ENCODE measurements at regions not wholly inside any gene's neighbourhood (a gene's known extent, or its start where the extent isn't known, plus 50 kb on each side); places are given as distances from the start of the nearest gene placed in this dataset.
"Not testable (repeated sequence)": the region's sequence is repeated elsewhere in the genome, so short reads cannot be mapped to it uniquely, and the experiment has no call there.

- DNase-seq (no peak), ATAC-seq (peak in 1 of 2 donors; percentile 48)
- intact Hi-C loops (cut with DNase I), result no loop called here
These were observed 560.8 kb downstream of the POM121L12 start for GRCh38 chr7:53596230-53596629.

- intact Hi-C loops (cut with DNase I), result no loop called here
- ATAC-seq (no peak), DNase-seq (no peak)
These were observed 564.9 kb downstream of the POM121L12 start for GRCh38 chr7:53600296-53600695.

- no peak for DNase-seq
- ATAC-seq, result no peak
- intact Hi-C loops (cut with DNase I), result no loop called here
These were observed 567.5 kb downstream of the POM121L12 start for GRCh38 chr7:53602817-53603418.

- DNase-seq (no peak), ATAC-seq (no peak)
- intact Hi-C loops (cut with DNase I), result no loop called here
These were observed 568.0 kb downstream of the POM121L12 start for GRCh38 chr7:53603461-53603860.

GRCh38 chr7:53604201-53604600, 568.8 kb downstream of the POM121L12 start:
- intact Hi-C loops (cut with DNase I), result no loop called here
- ATAC-seq, result no peak

GRCh38 chr7:53607961-53608360, 572.5 kb downstream of the POM121L12 start:
- DNase-seq, result no peak
- no peak for ATAC-seq
- intact Hi-C loops (cut with DNase I), result no loop called here

More at GRCh38 chr7:53604201-53604600, 568.8 kb downstream of the POM121L12 start:
- no peak for DNase-seq

GRCh38 chr7:53609185-53609584, 573.8 kb downstream of the POM121L12 start:
- ATAC-seq (no peak), DNase-seq (no peak)
- intact Hi-C loops (cut with DNase I), result no loop called here

- no peak for DNase-seq
- intact Hi-C loops (cut with DNase I), result no loop called here
- ATAC-seq, result no peak
These were observed 575.6 kb downstream of the POM121L12 start for GRCh38 chr7:53611043-53611442.

- no peak for ATAC-seq
- intact Hi-C loops (cut with DNase I), result no loop called here
- DNase-seq, result no peak
These were observed 588.9 kb downstream of the POM121L12 start for GRCh38 chr7:53624356-53624755.

GRCh38 chr7:53628775-53629174, 593.3 kb downstream of the POM121L12 start:
- no peak for ATAC-seq
- intact Hi-C loops (cut with DNase I), result no loop called here
- DNase-seq, result no peak

- DNase-seq; ATAC-seq; intact Hi-C loops (cut with DNase I): not testable (repeated sequence)
These were observed 599.8 kb downstream of the POM121L12 start for GRCh38 chr7:53635251-53635650.

- no peak for ATAC-seq
- DNase-seq, result no peak
- intact Hi-C loops (cut with DNase I), result no loop called here
These were observed 603.1 kb downstream of the POM121L12 start for GRCh38 chr7:53638517-53638916.

GRCh38 chr7:53641091-53641490, 605.7 kb downstream of the POM121L12 start:
- DNase-seq (no peak), ATAC-seq (no peak)
- intact Hi-C loops (cut with DNase I), result no loop called here

- DNase-seq (no peak), ATAC-seq (no peak)
- intact Hi-C loops (cut with DNase I), result no loop called here
These were observed 606.9 kb downstream of the POM121L12 start for GRCh38 chr7:53642361-53642760.

GRCh38 chr7:53642866-53643265, 607.4 kb downstream of the POM121L12 start:
- DNase-seq (no peak), ATAC-seq (no peak)
- intact Hi-C loops (cut with DNase I), result no loop called here

- ATAC-seq (no peak), DNase-seq (no peak)
- intact Hi-C loops (cut with DNase I), result no loop called here
These were observed 621.4 kb downstream of the POM121L12 start for GRCh38 chr7:53656881-53657280.

GRCh38 chr7:53657586-53657985, 622.2 kb downstream of the POM121L12 start:
- ATAC-seq (no peak), DNase-seq (no peak)
- intact Hi-C loops (cut with DNase I), result no loop called here

- ATAC-seq (no peak), DNase-seq (no peak)
- intact Hi-C loops (cut with DNase I), result no loop called here
These were observed 623.5 kb downstream of the POM121L12 start for GRCh38 chr7:53658951-53659350.

GRCh38 chr7:53661645-53662217, 626.3 kb downstream of the POM121L12 start:
- no peak for ATAC-seq
- intact Hi-C loops (cut with DNase I), result no loop called here

GRCh38 chr7:53672681-53673080, 637.2 kb downstream of the POM121L12 start:
- ATAC-seq (no peak), DNase-seq (no peak)
- intact Hi-C loops (cut with DNase I), result no loop called here

More at GRCh38 chr7:53661645-53662217, 626.3 kb downstream of the POM121L12 start:
- DNase-seq, result no peak

GRCh38 chr7:53675835-53676234, 640.4 kb downstream of the POM121L12 start:
- DNase-seq (no peak), ATAC-seq (no peak)
- intact Hi-C loops (cut with DNase I), result no loop called here

Measured in left cardiac atrium (tissue), 4 donors.